IMR-90 (cell line): ENCODE measurements at regions not wholly inside any gene's neighbourhood (a gene's known extent, or its start where the extent isn't known, plus 50 kb on each side); places are given as distances from the start of the nearest gene placed in this dataset.

Source experiments
- ATAC-seq: fragments of 200-7000 bp; cut with Tn5 transposase; 2 replicates; pipeline ENCODE4 v1.9.1; 2020; ENCODE audit warnings: low read depth, mild to moderate bottlenecking, moderate library complexity
- BruUV-seq: library from RNA; stranded (reverse); fragments of 400-500 nt; replicated peaks from 2 replicates; lab custom pipeline; 2021; lab: Mats Ljungman, UMichigan
- CTCF ChIA-PET: fragments of 300-600 bp; formaldehyde crosslinking; extraction: SDS; loops from one replicate; lab custom pipeline; 2021; ENCODE audit warnings: antibody characterized with exemption; lab: Yijun Ruan, JAX
- POLR2A ChIA-PET: fragments of 300-600 bp; sonication (Branson Sonifier 250); formaldehyde crosslinking; loops from one replicate; lab custom pipeline; 2022; ENCODE audit warnings: antibody characterized with exemption; ENCODE audit not compliant: unreplicated experiment; lab: Charles Lee
- DNase-seq: peaks from one replicate; pipeline ENCODE4 v3.0.0; 2013
- H2AFZ ChIP-seq: replicated peaks from 2 replicates; pipeline ENCODE3; 2013; ENCODE audit warnings: low read length, mild to moderate bottlenecking; ENCODE audit not compliant: poor library complexity
- H2AK5ac ChIP-seq: 2 replicates; pipeline ENCODE4 v1.6.1; 2013; ENCODE audit warnings: low read depth, low read length, inconsistent platforms
- H2AK9ac ChIP-seq: replicated peaks from 2 replicates; pipeline ENCODE3; 2013; ENCODE audit warnings: mild to moderate bottlenecking, low read depth, low read length, moderate library complexity; ENCODE audit not compliant: poor library complexity
- H2BK120ac ChIP-seq: 2 replicates; pipeline ENCODE4 v1.6.1; 2013; ENCODE audit warnings: low read depth, low read length, inconsistent platforms
- H2BK15ac ChIP-seq: 3 replicates; pipeline ENCODE4 v1.6.1; 2013; ENCODE audit warnings: low read depth, low read length, inconsistent platforms
- H2BK20ac ChIP-seq: 2 replicates; pipeline ENCODE4 v1.6.1; 2013; ENCODE audit warnings: low read depth, mild to moderate bottlenecking, inconsistent platforms, low read length, moderate library complexity
- H2BK5ac ChIP-seq: 2 replicates; pipeline ENCODE4 v1.6.1; 2013; ENCODE audit warnings: mild to moderate bottlenecking, low read depth, low read length, inconsistent platforms; ENCODE audit not compliant: poor library complexity, severe bottlenecking
- H3K14ac ChIP-seq: replicated peaks from 2 replicates; pipeline ENCODE4 v1.6.1; 2013; ENCODE audit warnings: low read depth, low read length, inconsistent platforms
- H3K18ac ChIP-seq: 2 replicates; pipeline ENCODE4 v1.6.1; 2013; ENCODE audit warnings: low read depth, low read length, control low read depth
- H3K23ac ChIP-seq: 2 replicates; pipeline ENCODE4 v1.6.1; 2013; ENCODE audit warnings: low read depth, low read length, inconsistent platforms
- H3K27ac ChIP-seq: 2 replicates; pipeline ENCODE4 v1.5.1; 2013; ENCODE audit warnings: mild to moderate bottlenecking, control low read depth, low read length; ENCODE audit not compliant: insufficient read depth
- H3K27me3 ChIP-seq: 2 replicates; pipeline ENCODE4 v1.6.1; 2013; ENCODE audit warnings: low read length; ENCODE audit not compliant: control insufficient read depth, insufficient read depth
- H3K36me3 ChIP-seq: 2 replicates; pipeline ENCODE4 v1.6.1; 2013; ENCODE audit warnings: low read length, mixed read lengths; ENCODE audit not compliant: control insufficient read depth, insufficient read depth
- H3K4ac ChIP-seq: 2 replicates; pipeline ENCODE4 v1.6.1; 2013; ENCODE audit warnings: low read depth, low read length, inconsistent platforms
- H3K4me1 ChIP-seq: 2 replicates; pipeline ENCODE4 v1.6.1; 2013; ENCODE audit warnings: low read length, mixed read lengths; ENCODE audit not compliant: control insufficient read depth, insufficient read depth
- H3K4me2 ChIP-seq: 2 replicates; pipeline ENCODE4 v1.6.1; 2013; ENCODE audit warnings: low read depth, mild to moderate bottlenecking, control low read depth, low read length, moderate library complexity
- H3K4me3 ChIP-seq: 2 replicates; pipeline ENCODE4 v1.5.1; 2013; ENCODE audit warnings: low read depth, mild to moderate bottlenecking, control low read depth, low read length, moderate library complexity; ENCODE audit not compliant: insufficient read depth
- H3K56ac ChIP-seq: 2 replicates; pipeline ENCODE4 v1.6.1; 2013; ENCODE audit warnings: low read length, inconsistent platforms; ENCODE audit not compliant: insufficient read depth; ENCODE audit errors: extremely low read depth
- H3K79me1 ChIP-seq, 2 experiments: 2 replicates each; pipeline ENCODE4 v1.6.1; 2013; ENCODE audit warnings: low read length in 2 of 2, inconsistent platforms in 1 of 2, low read depth in 1 of 2
- H3K9ac ChIP-seq: 2 replicates; pipeline ENCODE4 v1.6.1; 2013; ENCODE audit warnings: low read depth, low read length, control low read depth
- H3K9me1 ChIP-seq: 2 replicates; pipeline ENCODE4 v1.6.1; 2013; ENCODE audit warnings: low read length, inconsistent platforms; ENCODE audit not compliant: insufficient read depth
- H3K9me3 ChIP-seq: 2 replicates; pipeline ENCODE4 v1.6.1; 2013; ENCODE audit warnings: low read length; ENCODE audit not compliant: control insufficient read depth, insufficient read depth
- H4K20me1 ChIP-seq: 2 replicates; pipeline ENCODE4 v1.6.1; 2013; ENCODE audit warnings: low read length, inconsistent platforms; ENCODE audit not compliant: insufficient read depth
- H4K5ac ChIP-seq: 2 replicates; pipeline ENCODE4 v1.6.1; 2013; ENCODE audit warnings: mild to moderate bottlenecking, low read depth, low read length, control low read depth
- H4K8ac ChIP-seq, 2 experiments: 2 replicates each; pipeline ENCODE4 v1.6.1; 2013; ENCODE audit warnings: low read depth in 2 of 2, low read length in 2 of 2, control low read depth in 1 of 2, inconsistent platforms in 1 of 2
- H4K91ac ChIP-seq: 2 replicates; pipeline ENCODE4 v1.6.1; 2013; ENCODE audit warnings: low read depth, low read length, inconsistent platforms; ENCODE audit not compliant: insufficient read depth
- BHLHE40 ChIP-seq: fragments of 150-350 bp; IDR thresholded peaks from 2 replicates; pipeline ENCODE4 v1.6.1; 2016; ENCODE audit warnings: mild to moderate bottlenecking, low read depth, low read length
- FOS ChIP-seq: fragments of 150-350 bp; IDR thresholded peaks from 2 replicates; pipeline ENCODE4 v1.6.1; 2016; ENCODE audit warnings: low read depth, low read length
- MAFK ChIP-seq: IDR thresholded peaks from 2 replicates; pipeline ENCODE4 v1.6.1; 2012; ENCODE audit warnings: low read depth, low read length, improper control_type of control experiment
- MAZ ChIP-seq: IDR thresholded peaks from 2 replicates; pipeline ENCODE4 v1.6.1; 2012; ENCODE audit warnings: low read depth, mild to moderate bottlenecking, low read length, improper control_type of control experiment, moderate library complexity, borderline replicate concordance
- MXI1 ChIP-seq: IDR thresholded peaks from 2 replicates; pipeline ENCODE4 v1.6.1; 2012; ENCODE audit warnings: low read depth, mild to moderate bottlenecking, low read length, moderate library complexity, borderline replicate concordance
- POLR2A ChIP-seq: IDR thresholded peaks from 2 replicates; pipeline ENCODE4 v1.6.1; 2012; ENCODE audit warnings: mild to moderate bottlenecking, low read depth, low read length
- SMC3 ChIP-seq: fragments of 150-350 bp; IDR thresholded peaks from 2 replicates; pipeline ENCODE4 v1.6.1; 2016; ENCODE audit warnings: low read depth, mild to moderate bottlenecking, antibody characterized with exemption, low read length, moderate library complexity
- WGBS, 2 experiments: methylation state at CpG; one replicate each; pipeline versions ENCODE4 v1.1.5 to v1.1.7; 2013; ENCODE audit warnings: missing lambda C conversion rate in 2 of 2; ENCODE audit not compliant: insufficient read length in 1 of 2; ENCODE audit errors: extremely low coverage in 2 of 2; 5-methylcytosine and 5-hydroxymethylcytosine counted together
- dilution Hi-C: fragments of 300-500 bp; cut with HindIII; formaldehyde crosslinking; loops from one replicate; pipeline ENCODE4 v1.14.3; 2018; ENCODE audit warnings: low sequenced_read_pairs; ENCODE audit not compliant: unreplicated experiment
- in situ Hi-C: fragments of 300-500 bp; cut with MboI; formaldehyde crosslinking; loops from 3 replicates; pipeline ENCODE4 v1.14.3; 2019; ENCODE audit warnings: low sequenced_read_pairs, inconsistent platforms, mixed read lengths
- intact Hi-C: fragments of 100-400 bp; cut with micrococcal nuclease; formaldehyde crosslinking; loops from 2 replicates; pipeline ENCODE4 v1.10.0; 2022
- TF ChIP-seq, protein P1 (sequence below): fragments of 150-350 bp; IDR thresholded peaks from 2 replicates; pipeline ENCODE4 v1.6.1; 2017; ENCODE audit warnings: mild to moderate bottlenecking, antibody characterized with exemption, low read length, low read depth

DNA sequence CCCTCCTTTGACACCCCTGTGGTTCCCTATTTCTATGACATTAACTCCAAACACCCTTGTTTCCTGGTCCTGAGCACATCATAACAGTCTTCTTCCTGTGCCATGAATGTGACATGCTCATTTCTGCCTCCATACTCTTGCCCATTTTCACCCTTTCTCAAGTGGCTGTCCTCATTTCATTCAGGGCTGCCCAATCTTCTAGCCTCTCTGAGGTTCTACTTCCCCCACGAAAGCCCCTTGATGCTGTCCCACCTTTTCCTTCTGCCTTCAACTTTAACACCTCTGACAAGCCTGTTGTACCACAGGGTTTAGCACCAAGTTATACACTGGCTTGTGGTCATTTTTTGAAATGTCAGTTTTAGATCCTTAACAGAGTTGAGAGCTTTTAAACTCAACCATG, 136.2 kb upstream of the BOD1L1 start:
- intact Hi-C loops: no loop called here
- H2AFZ ChIP-seq: no peak overlapping the region
- H4K5ac ChIP-seq: no peak overlapping the region
- no peak overlapping the region for H3K4me3 ChIP-seq
- no peaks in the 10 kb centered on the region for H3K27me3 ChIP-seq
- no peak overlapping the region for H3K9ac ChIP-seq
- H3K23ac ChIP-seq: no peak overlapping the region
- H3K36me3 ChIP-seq: no peaks in the 10 kb centered on the region
- no peak for DNase-seq
- dilution Hi-C loops: no loop called here
- in situ Hi-C loops: no loop called here
- CTCF ChIA-PET: interaction anchor here (0.6 kb wide), 1 partner anchor 29 kb away, joined by 3 read pairs; no protein-coding TSS in a partner anchor
- no peaks in the 10 kb centered on the region for H3K4me1 ChIP-seq
- no peak overlapping the region for H3K14ac ChIP-seq
- no peak overlapping the region for H4K91ac ChIP-seq
- no peak overlapping the region for H2AK9ac ChIP-seq
- TF ChIP-seq MAFK (no peak), MAZ (no peak), SMC3 (no peak), FOS (no peak), POLR2A (no peak), MXI1 (no peak), BHLHE40 (no peak)
- TF ChIP-seq, protein P1, sequence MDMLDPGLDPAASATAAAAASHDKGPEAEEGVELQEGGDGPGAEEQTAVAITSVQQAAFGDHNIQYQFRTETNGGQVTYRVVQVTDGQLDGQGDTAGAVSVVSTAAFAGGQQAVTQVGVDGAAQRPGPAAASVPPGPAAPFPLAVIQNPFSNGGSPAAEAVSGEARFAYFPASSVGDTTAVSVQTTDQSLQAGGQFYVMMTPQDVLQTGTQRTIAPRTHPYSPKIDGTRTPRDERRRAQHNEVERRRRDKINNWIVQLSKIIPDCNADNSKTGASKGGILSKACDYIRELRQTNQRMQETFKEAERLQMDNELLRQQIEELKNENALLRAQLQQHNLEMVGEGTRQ: no peak
- no peak for ATAC-seq
- no peaks in the 10 kb centered on the region; the same call in 1 of the 2 replicates for H3K9me3 ChIP-seq
- H3K4ac ChIP-seq: no peak overlapping the region
- POLR2A ChIA-PET: no interaction called here
- H3K56ac ChIP-seq: no peak overlapping the region
- H3K79me1 ChIP-seq: no peaks in the 10 kb centered on the region
- H2AK5ac ChIP-seq: no peak overlapping the region
- H2BK120ac ChIP-seq: no peak overlapping the region
- no peak overlapping the region for H3K27ac ChIP-seq
- no peak overlapping the region for H3K4me2 ChIP-seq
- no peak overlapping the region for H3K18ac ChIP-seq
- no peak overlapping the region for H2BK15ac ChIP-seq
- BruUV-seq: no TSS peak
- H2BK5ac ChIP-seq: no peak overlapping the region
- WGBS, 2 experiments: no CpG with 5 or more reads among the region's 1 CpG
- H4K20me1 ChIP-seq: no peaks in the 10 kb centered on the region
- H2BK20ac ChIP-seq: no peak overlapping the region
- no peaks in the 10 kb centered on the region for H3K9me1 ChIP-seq
- no peak overlapping the region for H4K8ac ChIP-seq
